GM12878 (cell line): ENCODE measurements at regions not wholly inside any gene's neighbourhood (a gene's known extent, or its start where the extent isn't known, plus 50 kb on each side); places are given as distances from the start of the nearest gene placed in this dataset.

Experiments
- ATAC-seq: fragments of 200-7000 bp; cut with Tn5 transposase; 3 replicates; pipeline ENCODE4 v1.9.1; 2020; ENCODE audit warnings: mild to moderate bottlenecking, moderate library complexity
- BruUV-seq: library from RNA; stranded (reverse); fragments of 400-500 nt; replicated peaks from 2 replicates; lab custom pipeline; 2021; lab: Mats Ljungman, UMichigan
- CTCF ChIA-PET: fragments of 300-600 bp; sonication (Branson Sonifier 250); formaldehyde crosslinking; extraction: SDS; loops from one replicate; lab custom pipeline; 2021; ENCODE audit warnings: inconsistent platforms; lab: Yijun Ruan, JAX
- POLR2A ChIA-PET: fragments of 350-600 bp; formaldehyde crosslinking; extraction: SDS; loops from one replicate; lab custom pipeline; 2021; ENCODE audit warnings: inconsistent platforms; lab: Charles Lee
- RAD21 ChIA-PET: fragments of 300-600 bp; sonication (Branson Sonifier 250); formaldehyde crosslinking; loops from one replicate; lab custom pipeline; 2023; ENCODE audit warnings: antibody characterized with exemption; ENCODE audit not compliant: unreplicated experiment; lab: Charles Lee
- SMC1A ChIA-PET: fragments of 300-600 bp; sonication (Branson Sonifier 250); formaldehyde crosslinking; loops from one replicate; lab custom pipeline; 2023; ENCODE audit not compliant: unreplicated experiment, uncharacterized antibody; lab: Charles Lee
- DNase-seq: peaks from one replicate; pipeline ENCODE4 v3.0.0-alpha.2; 2011; ENCODE audit warnings: low read depth, low spot score
- FAIRE-seq: peaks from 3 replicates; lab custom pipeline; 2011; peaks lifted over from hg19 to GRCh38; lab: Jason Lieb, UNC
- H2AFZ ChIP-seq: 2 replicates; pipeline ENCODE4 v1.6.0; 2011; ENCODE audit warnings: low read depth, low read length, control low read depth; ENCODE audit not compliant: control insufficient read depth
- H3K27ac ChIP-seq: 2 replicates; pipeline ENCODE4 v1.5.1; 2011; ENCODE audit warnings: control low read depth; ENCODE audit not compliant: control insufficient read depth, insufficient read depth
- H3K27me3 ChIP-seq, 2 experiments: replicated peaks in 1 of 2; 2 replicates each; pipeline versions ENCODE4 v1.6.0 to v1.6.1; 2011; ENCODE audit warnings: low read length in 1 of 2; ENCODE audit not compliant: control insufficient read depth in 2 of 2, insufficient read depth in 2 of 2
- H3K36me3 ChIP-seq, 2 experiments: 2 replicates each; pipeline ENCODE4 v1.5.1; 2011; ENCODE audit warnings: low read length in 1 of 2; ENCODE audit not compliant: control insufficient read depth in 2 of 2, insufficient read depth in 2 of 2
- H3K4me1 ChIP-seq: 2 replicates; pipeline ENCODE4 v1.6.1; 2011; ENCODE audit warnings: mild to moderate bottlenecking, low read length, moderate library complexity, mixed read lengths; ENCODE audit not compliant: control insufficient read depth, insufficient read depth
- H3K4me2 ChIP-seq: 2 replicates; pipeline ENCODE4 v1.6.0; 2011; ENCODE audit warnings: control low read depth; ENCODE audit not compliant: control insufficient read depth, insufficient read depth
- H3K4me3 ChIP-seq: fragments of 200-600 bp; sonication (generic); 2 replicates; pipeline ENCODE4 v1.5.1; 2016
- H3K79me2 ChIP-seq: 2 replicates; pipeline ENCODE4 v1.6.0; 2011; ENCODE audit warnings: low read length; ENCODE audit not compliant: control insufficient read depth, insufficient read depth
- H3K9ac ChIP-seq: 2 replicates; pipeline ENCODE4 v1.8.0; 2011; ENCODE audit warnings: low read length, control low read depth, mixed read lengths; ENCODE audit not compliant: control insufficient read depth, insufficient read depth
- H3K9me3 ChIP-seq: replicated peaks from 3 replicates; pipeline ENCODE4 v1.5.1; 2011; ENCODE audit warnings: mild to moderate bottlenecking, low read length; ENCODE audit not compliant: control insufficient read depth, insufficient read depth
- H4K20me1 ChIP-seq: 2 replicates; pipeline ENCODE4 v1.6.0; 2011; ENCODE audit not compliant: control insufficient read depth, insufficient read depth
- IKZF1 ChIP-seq: fragments of 450-650 bp; conservative IDR thresholded peaks from 2 replicates; pipeline ENCODE4 v1.6.1; 2017; ENCODE audit warnings: antibody characterized with exemption, mild to moderate bottlenecking
- SPI1 ChIP-seq: IDR thresholded peaks from 2 replicates; pipeline ENCODE4 v1.6.1; 2011; ENCODE audit warnings: low read depth, mild to moderate bottlenecking, low read length, moderate library complexity, borderline replicate concordance; ENCODE audit not compliant: insufficient read depth
- SREBF2 ChIP-seq: IDR thresholded peaks from 2 replicates; pipeline ENCODE4 v1.6.1; 2012; ENCODE audit warnings: mild to moderate bottlenecking, low read length
- WGBS: methylation state at CpG from one replicate; pipeline ENCODE4 v1.1.6; 2016; ENCODE audit warnings: low lambda C conversion rate; ENCODE audit not compliant: insufficient replicate concordance, insufficient coverage; ENCODE audit errors: missing lambda C conversion rate; 5-methylcytosine and 5-hydroxymethylcytosine counted together
- in situ Hi-C: fragments of 300-500 bp; cut with MboI; formaldehyde crosslinking; loops from 9 replicates; pipeline ENCODE4 v1.14.3; 2018; ENCODE audit warnings: mixed read lengths
- intact Hi-C: fragments of 100-400 bp; cut with micrococcal nuclease; formaldehyde crosslinking; loops from one replicate; pipeline ENCODE4 v1.14.2; 2022; ENCODE audit not compliant: unreplicated experiment
- TF ChIP-seq, protein P1 (sequence below): fragments of 450-650 bp; IDR thresholded peaks from 2 replicates; pipeline ENCODE4 v1.6.1; 2017; ENCODE audit warnings: mild to moderate bottlenecking, moderate library complexity

DNA sequence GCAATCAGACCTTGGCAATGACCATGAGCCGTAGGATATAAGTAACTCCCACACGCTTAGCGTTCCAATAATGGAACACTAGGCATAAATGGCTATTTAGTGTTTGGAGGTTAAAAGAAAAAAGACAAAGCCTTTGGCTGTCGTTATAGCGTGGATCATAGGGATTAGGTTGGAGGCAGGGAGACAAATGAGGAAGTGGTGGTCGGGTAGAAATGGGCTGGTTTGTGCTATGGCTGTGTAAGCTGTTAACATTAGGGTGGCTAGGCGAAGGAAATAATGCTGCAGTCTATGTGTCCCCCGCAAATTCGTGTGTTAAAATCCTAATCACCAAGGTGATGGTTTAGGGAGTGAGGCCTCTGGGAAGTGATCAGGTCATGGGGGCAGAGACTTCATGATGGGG lies 120.4 kb upstream of the IRX6 start:
- no peaks in the 10 kb centered on the region for H3K9me3 ChIP-seq
- H3K4me1 ChIP-seq: no peaks in the 10 kb centered on the region
- POLR2A ChIA-PET: no interaction called here
- no peak overlapping the region for H3K9ac ChIP-seq
- no peak overlapping the region for H3K4me2 ChIP-seq
- no TSS peak for BruUV-seq
- WGBS: 55% methylated on average over 9 of the region's 9 CpGs
- intact Hi-C loops: no loop called here
- DNase-seq (no peak), FAIRE-seq (no peak), ATAC-seq (0 out of 3 replicates have a peak, but pooled peaks have one; percentile 14)
- no peak overlapping the region for H2AFZ ChIP-seq
- RAD21 ChIA-PET: no interaction called here
- H3K27ac ChIP-seq: no peak overlapping the region
- SMC1A ChIA-PET: no interaction called here
- H3K79me2 ChIP-seq: no peaks in the 10 kb centered on the region
- H3K27me3 ChIP-seq: no peaks in the 10 kb centered on the region
- H4K20me1 ChIP-seq: no peaks in the 10 kb centered on the region
- in situ Hi-C loops: no loop called here
- TF ChIP-seq SPI1: peak; percentile 58; the same call in 1 of the 2 replicates
- TF ChIP-seq, protein P1, sequence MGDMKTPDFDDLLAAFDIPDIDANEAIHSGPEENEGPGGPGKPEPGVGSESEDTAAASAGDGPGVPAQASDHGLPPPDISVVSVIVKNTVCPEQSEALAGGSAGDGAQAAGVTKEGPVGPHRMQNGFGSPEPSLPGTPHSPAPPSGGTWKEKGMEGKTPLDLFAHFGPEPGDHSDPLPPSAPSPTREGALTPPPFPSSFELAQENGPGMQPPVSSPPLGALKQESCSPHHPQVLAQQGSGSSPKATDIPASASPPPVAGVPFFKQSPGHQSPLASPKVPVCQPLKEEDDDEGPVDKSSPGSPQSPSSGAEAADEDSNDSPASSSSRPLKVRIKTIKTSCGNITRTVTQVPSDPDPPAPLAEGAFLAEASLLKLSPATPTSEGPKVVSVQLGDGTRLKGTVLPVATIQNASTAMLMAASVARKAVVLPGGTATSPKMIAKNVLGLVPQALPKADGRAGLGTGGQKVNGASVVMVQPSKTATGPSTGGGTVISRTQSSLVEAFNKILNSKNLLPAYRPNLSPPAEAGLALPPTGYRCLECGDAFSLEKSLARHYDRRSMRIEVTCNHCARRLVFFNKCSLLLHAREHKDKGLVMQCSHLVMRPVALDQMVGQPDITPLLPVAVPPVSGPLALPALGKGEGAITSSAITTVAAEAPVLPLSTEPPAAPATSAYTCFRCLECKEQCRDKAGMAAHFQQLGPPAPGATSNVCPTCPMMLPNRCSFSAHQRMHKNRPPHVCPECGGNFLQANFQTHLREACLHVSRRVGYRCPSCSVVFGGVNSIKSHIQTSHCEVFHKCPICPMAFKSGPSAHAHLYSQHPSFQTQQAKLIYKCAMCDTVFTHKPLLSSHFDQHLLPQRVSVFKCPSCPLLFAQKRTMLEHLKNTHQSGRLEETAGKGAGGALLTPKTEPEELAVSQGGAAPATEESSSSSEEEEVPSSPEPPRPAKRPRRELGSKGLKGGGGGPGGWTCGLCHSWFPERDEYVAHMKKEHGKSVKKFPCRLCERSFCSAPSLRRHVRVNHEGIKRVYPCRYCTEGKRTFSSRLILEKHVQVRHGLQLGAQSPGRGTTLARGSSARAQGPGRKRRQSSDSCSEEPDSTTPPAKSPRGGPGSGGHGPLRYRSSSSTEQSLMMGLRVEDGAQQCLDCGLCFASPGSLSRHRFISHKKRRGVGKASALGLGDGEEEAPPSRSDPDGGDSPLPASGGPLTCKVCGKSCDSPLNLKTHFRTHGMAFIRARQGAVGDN: no peak
- CTCF ChIA-PET: no interaction called here
- H3K36me3 ChIP-seq: no peaks in the 10 kb centered on the region
- no peak overlapping the region for H3K4me3 ChIP-seq

DNA sequence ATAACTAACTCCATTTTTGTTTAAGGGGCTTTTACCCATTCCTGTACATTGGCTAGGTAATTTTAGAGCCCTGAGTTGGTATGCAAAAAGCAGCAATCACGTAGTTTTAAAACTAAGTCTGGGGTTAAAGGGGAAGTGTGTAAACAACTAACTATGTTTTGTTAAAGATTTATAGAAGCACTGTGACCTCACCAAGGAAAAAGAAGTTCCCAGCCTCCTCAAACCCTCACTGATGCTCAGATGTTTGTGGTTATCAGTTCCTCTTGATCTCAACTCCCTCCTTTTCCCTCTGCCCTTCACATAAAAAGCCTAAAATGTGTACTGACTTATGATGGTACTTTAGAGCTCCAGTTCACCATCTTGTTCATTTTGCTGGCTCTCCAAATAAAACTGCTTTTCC lies 119.9 kb upstream of the IRX6 start:
- SMC1A ChIA-PET: no interaction called here
- H4K20me1 ChIP-seq: no peaks in the 10 kb centered on the region
- POLR2A ChIA-PET: no interaction called here
- no peaks in the 10 kb centered on the region for H3K79me2 ChIP-seq
- intact Hi-C loops (no loop called here), in situ Hi-C loops (no loop called here)
- H3K4me1 ChIP-seq: no peaks in the 10 kb centered on the region
- CTCF ChIA-PET: no interaction called here
- ATAC-seq: peak; percentile 23; the same call in 2 of the 3 replicates
- no peak overlapping the region for H3K4me3 ChIP-seq
- no TSS peak for BruUV-seq
- 0% methylated on average over 1 of the region's 1 CpG for WGBS
- H3K27ac ChIP-seq: no peak overlapping the region
- TF ChIP-seq SREBF2 (no peak), IKZF1 (0 out of 2 replicates have a peak, but pooled peaks have one; percentile 12)
- no peak for DNase-seq
- FAIRE-seq: no peak
- H3K9ac ChIP-seq: no peak overlapping the region
- H3K36me3 ChIP-seq: no peaks in the 10 kb centered on the region
- H3K27me3 ChIP-seq: no peaks in the 10 kb centered on the region
- H3K9me3 ChIP-seq: no peaks in the 10 kb centered on the region
- RAD21 ChIA-PET: no interaction called here
- H3K4me2 ChIP-seq: no peak overlapping the region
- H2AFZ ChIP-seq: no peak overlapping the region
